ENCODE measurements at regions not wholly inside any gene's neighbourhood (a gene's known extent, or its start where the extent isn't known, plus 50 kb on each side); places are given as distances from the start of the nearest gene placed in this dataset.

DNA sequence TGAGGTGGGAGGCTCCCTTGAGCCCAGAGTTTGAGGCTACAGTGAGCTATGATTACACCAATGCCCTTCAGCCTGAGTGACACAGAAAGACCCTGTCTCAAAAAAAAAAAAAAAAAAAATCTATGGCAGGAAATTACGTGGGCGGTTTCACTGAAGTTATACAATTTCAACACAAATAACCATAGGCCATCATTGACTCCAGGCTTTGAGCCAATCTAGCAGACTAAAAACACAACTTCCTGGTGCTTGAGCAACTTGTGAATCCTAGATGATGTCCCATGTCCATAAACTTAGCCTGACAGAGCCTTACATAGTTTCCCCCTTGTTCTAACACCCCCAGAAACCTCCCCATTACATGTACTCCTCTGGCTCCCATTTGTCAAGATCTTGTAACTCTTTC lies 131.8 kb downstream of the QRSL1 start:
- Histone ChIP-seq H3K4me1 (ENCODE audit: insufficient read depth) (no peaks in the 10 kb centered on the region), H3K4me2 (no peak overlapping the region), H3K79me2 (replicated peaks; ENCODE audit: insufficient read depth) (no peaks in the 10 kb centered on the region), H3K36me3 (ENCODE audit: insufficient read depth) (peaks cover 8% of the 10 kb centered on the region; the same call in 1 of the 2 replicates), H3F3A (replicated peaks; ENCODE audit: low read depth) (no peaks in the 10 kb centered on the region), H3K27ac (ENCODE audit: low read depth) (no peak overlapping the region), H3K9me2 (ENCODE audit: insufficient read depth) (peaks cover 12% of the 10 kb centered on the region), H2AFZ (no peak overlapping the region), H4K20me1 (replicated peaks; ENCODE audit: insufficient read depth) (no peaks in the 10 kb centered on the region), H3K27me3 (ENCODE audit: insufficient read depth) (no peaks in the 10 kb centered on the region), H3K4me3 (no peak overlapping the region)
- no peak for DNase-seq (ENCODE audit: low spot score)
- Mint-ChIP-seq H3K27ac (no peak overlapping the region), H3K36me3 (ENCODE audit: low read depth) (peaks cover 18% of the 10 kb centered on the region), H3K27me3 (ENCODE audit: insufficient read depth, low read depth, poor library complexity) (peaks cover 2% of the 10 kb centered on the region), H3K4me1 (no peaks in the 10 kb centered on the region), H3K4me3 (no peak overlapping the region), H3K9me3 (peaks cover 27% of the 10 kb centered on the region)
- ATAC-seq: no peak
- TF ChIP-seq POLR2AphosphoS5 (IDR thresholded peaks at IDR 0.05; ENCODE audit: low read depth) (no peak), EZH2phosphoT487 (IDR thresholded peaks at IDR 0.05; ENCODE audit: unreplicated experiment) (no peak), ZNF462 (CRISPR knock-in tag; IDR thresholded peaks at IDR 0.05) (no peak), STAT1 (IDR thresholded peaks at IDR 0.05; ENCODE audit: unreplicated experiment) (no peak), ZNF331 (CRISPR knock-in tag; IDR thresholded peaks at IDR 0.05; ENCODE audit: low read depth) (no peak), ZNF114 (CRISPR knock-in tag; IDR thresholded peaks at IDR 0.05) (no peak), JUNB (IDR thresholded peaks at IDR 0.05; ENCODE audit: unreplicated experiment) (no peak), EZH2 (IDR thresholded peaks at IDR 0.05; ENCODE audit: low read depth, unreplicated experiment) (no peak), REST (IDR thresholded peaks at IDR 0.05; ENCODE audit: unreplicated experiment) (no peak), NANOG (IDR thresholded peaks at IDR 0.05; ENCODE audit: borderline replicate concordance) (no peak), CREB1 (CRISPR knock-in tag; IDR thresholded peaks at IDR 0.05; ENCODE audit: low read depth) (no peak)
- TF ChIP-seq, protein P1, sequence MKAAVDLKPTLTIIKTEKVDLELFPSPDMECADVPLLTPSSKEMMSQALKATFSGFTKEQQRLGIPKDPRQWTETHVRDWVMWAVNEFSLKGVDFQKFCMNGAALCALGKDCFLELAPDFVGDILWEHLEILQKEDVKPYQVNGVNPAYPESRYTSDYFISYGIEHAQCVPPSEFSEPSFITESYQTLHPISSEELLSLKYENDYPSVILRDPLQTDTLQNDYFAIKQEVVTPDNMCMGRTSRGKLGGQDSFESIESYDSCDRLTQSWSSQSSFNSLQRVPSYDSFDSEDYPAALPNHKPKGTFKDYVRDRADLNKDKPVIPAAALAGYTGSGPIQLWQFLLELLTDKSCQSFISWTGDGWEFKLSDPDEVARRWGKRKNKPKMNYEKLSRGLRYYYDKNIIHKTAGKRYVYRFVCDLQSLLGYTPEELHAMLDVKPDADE (IDR thresholded peaks at IDR 0.05): no peak
- TF ChIP-seq, protein P2, sequence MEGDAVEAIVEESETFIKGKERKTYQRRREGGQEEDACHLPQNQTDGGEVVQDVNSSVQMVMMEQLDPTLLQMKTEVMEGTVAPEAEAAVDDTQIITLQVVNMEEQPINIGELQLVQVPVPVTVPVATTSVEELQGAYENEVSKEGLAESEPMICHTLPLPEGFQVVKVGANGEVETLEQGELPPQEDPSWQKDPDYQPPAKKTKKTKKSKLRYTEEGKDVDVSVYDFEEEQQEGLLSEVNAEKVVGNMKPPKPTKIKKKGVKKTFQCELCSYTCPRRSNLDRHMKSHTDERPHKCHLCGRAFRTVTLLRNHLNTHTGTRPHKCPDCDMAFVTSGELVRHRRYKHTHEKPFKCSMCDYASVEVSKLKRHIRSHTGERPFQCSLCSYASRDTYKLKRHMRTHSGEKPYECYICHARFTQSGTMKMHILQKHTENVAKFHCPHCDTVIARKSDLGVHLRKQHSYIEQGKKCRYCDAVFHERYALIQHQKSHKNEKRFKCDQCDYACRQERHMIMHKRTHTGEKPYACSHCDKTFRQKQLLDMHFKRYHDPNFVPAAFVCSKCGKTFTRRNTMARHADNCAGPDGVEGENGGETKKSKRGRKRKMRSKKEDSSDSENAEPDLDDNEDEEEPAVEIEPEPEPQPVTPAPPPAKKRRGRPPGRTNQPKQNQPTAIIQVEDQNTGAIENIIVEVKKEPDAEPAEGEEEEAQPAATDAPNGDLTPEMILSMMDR (conservative IDR thresholded peaks at IDR 0.05; ENCODE audit: low read depth in 2 of 2): no peak

Data from GM23338 (cell line).